ENCODE measurements at regions not wholly inside any gene's neighbourhood (a gene's known extent, or its start where the extent isn't known, plus 50 kb on each side); places are given as distances from the start of the nearest gene placed in this dataset.

DNA sequence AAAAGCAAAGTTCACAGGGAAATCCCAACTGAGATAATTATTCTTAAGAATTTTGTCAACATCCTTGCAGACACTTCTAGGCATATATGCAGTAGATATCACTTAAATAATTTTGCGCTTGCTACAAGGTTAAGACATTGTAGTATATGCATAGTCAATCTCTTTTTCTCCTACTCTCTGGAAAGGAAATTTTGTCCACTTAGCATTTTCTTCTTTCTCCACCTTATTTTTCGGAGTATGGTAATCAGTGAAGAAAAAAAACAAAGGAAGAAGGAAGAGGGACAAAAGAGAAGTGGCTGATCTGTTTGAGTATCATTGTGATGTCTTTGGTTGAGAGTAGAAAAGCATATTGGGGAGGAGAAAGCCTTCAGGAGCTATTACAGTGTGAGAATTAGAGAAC is 104.6 kb downstream of the LACC1 start:
- DNase-seq (ENCODE audit: low read depth in 2 of 2), result no peak

DNA sequence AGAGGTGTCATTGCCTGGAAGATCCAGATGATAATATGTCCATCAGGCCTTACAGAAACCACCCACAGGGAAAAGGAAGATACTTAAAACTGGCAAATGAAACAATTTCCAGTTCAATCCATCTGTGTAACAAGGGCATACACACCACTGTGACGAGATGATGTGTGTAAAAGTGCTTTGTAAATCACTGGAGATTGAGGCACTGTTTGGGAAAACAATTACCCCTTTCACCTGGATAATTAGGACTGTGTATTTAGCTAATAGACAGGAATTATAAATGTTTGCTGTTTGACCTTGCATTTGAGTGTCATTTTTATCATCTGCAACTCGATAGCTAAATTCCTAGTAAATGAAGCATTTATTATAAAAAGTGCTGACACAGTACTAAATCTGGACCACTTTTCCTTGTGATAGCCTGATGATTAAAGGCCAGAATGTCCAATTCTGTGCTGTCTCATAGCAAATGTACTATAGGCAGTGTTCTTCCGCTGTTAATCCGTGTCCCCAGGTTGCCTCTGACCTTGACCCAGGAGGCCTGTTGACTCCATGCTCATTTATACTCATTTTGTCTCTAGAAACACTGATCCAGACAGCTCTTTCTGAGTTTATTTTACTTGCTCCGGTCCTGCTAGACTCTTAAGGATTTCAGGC is 105.8 kb downstream of the LACC1 start:
- DNase-seq (ENCODE audit: low read depth in 2 of 2), result no peak

DNA sequence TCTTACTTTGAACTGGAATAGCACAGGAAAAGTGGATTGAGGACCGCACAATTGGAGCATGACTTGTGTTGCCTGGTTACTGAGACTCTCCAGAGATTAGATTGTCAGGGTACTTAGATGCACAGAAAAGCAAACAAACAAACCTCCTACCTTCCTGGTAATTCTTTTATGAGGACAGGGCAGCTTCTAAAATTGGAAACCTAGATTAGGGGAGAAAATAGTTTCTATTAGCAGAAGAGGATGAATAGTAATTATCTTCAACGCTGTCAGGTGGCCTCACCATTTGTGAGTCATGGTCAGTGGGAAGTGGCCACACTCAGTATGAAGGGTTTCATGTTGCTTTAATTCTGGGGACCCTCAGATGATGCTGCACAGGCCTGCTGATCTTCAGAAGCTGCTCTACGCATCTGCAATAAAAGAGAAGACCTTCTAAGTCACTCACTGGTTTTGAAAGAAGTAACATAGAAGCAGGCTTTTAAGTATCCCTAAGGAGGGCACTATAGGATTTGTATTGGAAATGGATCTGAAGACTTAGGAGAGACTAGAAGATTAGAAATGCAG is 106.8 kb downstream of the LACC1 start:
- DNase-seq (ENCODE audit: low read depth in 2 of 2), result no peak

DNA sequence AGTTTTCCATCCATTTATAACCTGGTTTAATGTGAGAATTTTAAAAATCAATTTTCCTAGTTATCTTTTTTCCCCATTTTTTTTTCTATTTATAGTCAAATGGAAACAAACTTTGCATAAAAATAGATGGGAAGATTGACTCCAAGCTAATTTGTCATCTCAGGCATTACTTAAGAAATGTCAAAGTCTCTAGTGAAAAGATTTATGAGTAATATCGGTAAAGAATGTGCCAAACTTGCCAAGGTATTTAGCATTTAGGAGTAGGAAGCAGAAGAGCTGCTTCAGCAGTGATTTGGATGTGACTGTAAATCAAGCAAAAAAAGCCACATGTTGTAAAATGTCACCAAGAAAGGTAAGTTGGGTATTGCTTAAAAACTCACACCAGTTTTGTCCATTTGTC is 108.6 kb downstream of the LACC1 start:
- DNase-seq (ENCODE audit: low read depth in 2 of 2), result no peak

DNA sequence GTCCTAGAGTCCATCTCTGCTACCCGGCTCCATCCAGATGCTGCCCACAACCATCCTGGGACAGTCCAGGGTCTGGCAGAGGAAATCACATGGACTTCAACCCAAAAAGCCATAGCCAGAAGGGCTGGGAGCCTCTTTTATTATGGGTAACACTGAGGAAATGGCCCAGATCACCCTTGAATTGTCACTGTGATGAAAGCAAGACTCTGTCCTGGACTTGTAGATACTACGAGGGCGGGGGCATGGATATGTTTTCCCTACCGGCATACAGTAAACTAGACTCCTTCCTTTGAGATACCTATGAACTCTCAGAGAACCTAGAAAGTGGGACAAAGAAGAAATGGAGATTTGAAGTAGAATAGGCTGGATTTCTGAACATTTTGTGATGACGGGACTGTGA is 110.3 kb downstream of the LACC1 start:
- DNase-seq (ENCODE audit: low read depth in 2 of 2), result no peak

DNA sequence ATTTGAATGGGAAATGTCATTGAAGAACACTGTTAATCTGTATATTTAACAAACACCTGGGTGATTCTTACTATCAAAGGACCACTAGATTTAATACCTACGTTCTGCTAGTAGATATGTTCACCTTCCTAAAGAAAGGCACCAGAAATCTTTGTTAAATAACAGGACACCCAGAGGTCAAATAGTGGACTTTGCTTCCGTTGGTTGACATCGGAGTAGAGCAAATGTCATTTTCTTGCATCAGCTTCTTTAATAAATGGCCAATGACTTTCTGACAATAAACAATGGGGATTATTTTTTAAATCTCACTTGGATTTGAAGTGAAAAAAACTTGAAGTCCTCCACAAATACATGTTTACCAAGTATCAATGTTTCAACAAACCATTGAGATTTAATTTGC is 111.1 kb downstream of the LACC1 start:
- no peak for DNase-seq (ENCODE audit: low read depth in 2 of 2)

DNA sequence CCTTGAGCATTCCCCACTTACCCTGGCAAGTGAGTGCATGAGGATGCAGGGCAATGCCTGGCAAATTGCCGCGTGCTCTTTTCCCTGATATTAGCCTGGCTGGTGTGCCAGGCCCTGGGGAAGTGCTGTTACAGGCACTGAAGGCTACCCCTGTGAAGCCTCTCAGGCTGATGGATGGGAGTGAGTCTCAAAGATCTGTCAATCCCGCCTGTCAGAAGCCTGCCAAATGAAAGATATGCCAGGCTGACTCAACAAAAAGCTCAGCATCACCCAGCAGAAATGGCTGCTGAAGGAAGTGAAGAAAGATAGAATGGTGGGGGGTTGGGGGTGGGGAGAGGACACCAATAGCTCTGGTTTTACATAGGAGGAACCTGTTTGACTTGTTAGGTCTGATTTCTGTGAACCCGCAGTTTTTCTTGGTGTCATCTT is 112.1 kb downstream of the LACC1 start:
- DNase-seq (ENCODE audit: low read depth in 2 of 2), result no peak

DNA sequence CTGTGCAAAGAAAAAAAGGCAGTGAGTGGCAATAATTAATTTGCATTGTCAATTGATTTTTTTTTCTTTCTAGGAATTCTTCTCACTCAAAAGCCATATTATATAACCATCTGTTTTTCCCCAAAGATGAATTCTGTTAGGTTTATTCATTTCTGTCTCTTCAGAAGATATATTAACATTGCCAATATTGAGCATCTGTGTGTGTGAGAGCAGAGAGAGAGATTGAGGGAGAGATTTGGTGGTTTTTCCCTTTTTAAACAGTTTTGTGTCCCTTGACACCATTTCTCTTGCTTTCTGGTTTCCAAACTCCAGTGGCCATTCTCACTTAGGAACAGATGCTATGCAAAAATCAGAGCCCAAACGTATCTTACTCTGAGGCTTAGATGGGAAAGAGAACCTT is 112.5 kb downstream of the LACC1 start:
- DNase-seq (ENCODE audit: low read depth in 2 of 2), result no peak

DNA sequence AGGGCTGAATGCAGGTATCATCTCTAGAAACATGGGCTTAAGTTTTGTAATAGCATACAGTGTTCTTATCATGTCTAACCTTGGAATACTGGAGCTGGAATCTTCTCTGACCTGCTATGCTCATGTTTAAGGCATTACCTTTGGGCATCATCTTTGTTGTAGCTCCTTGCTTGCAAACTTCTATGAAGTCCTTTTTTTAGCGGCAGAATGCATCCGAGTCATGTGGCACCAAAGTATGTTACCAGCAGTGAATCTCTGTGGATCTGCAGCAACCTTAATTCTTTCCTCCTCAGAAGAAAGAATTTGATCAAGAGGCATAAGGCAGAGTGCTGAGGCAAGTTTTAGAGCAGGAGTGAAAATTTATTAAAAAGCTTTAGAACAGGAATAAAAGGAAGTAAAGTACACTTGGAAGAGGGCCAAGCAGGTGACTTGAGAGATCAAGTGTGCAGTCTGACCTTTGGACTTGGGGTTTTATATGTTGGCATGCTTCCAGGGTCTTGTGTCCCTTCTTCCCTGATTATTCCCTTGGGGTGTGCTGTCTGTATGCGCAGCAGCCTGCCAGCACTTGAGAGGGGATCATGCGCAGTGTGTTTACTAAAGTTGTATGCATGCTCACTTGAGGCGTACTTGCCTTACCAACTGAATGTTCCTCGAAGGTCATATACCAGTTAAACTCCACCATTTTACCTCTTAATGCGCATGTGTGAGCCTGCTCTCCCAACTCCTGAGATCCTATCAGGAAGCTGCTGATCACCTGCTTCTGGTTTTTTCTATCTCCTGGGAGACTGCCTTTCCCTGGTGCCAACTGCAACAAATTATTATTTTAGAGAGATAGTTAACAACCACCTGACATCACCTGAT is 115.5 kb downstream of the LACC1 start:
- DNase-seq (ENCODE audit: low read depth in 2 of 2), result no peak

DNA sequence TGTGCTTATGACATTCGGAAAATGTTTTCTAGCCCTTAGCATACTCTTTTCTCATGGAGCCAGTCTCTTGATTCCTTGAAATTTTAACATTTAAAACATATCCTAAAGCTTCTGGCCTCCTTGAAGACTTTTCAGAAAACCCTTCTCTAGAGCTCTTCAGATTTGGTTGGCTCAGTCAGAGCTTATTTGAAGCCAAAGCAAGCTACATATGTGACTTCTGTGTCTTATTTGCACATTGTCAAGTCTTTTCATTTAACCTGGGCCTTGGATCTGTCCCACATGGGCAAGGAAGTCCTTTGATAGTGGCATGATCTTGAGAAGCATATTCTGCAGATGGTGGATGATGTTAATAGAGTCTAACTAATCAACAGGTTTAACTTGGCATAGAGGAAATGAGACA is 116.5 kb downstream of the LACC1 start:
- no peak for DNase-seq (ENCODE audit: low read depth in 2 of 2)

DNA sequence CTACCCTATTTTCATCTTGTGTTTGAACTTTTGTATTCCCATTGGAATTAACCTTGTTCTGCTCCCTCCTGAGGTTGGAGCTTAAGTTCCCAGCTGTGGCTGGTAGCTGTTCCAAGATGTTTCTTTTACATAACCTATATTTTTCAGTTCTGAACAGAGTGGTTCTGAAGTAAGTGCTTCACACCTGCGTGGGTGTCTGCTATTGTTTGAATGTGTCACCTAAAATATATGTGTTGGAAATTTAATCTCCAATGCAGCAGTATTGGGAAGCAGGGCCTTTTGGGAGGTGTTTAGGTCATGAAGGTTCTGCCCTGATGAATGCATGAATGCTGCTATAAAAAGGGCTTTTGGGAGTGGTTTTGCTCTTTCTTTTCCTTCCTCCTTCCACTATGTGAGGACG is 123.8 kb downstream of the LACC1 start:
- DNase-seq (ENCODE audit: low read depth in 2 of 2), result no peak

DNA sequence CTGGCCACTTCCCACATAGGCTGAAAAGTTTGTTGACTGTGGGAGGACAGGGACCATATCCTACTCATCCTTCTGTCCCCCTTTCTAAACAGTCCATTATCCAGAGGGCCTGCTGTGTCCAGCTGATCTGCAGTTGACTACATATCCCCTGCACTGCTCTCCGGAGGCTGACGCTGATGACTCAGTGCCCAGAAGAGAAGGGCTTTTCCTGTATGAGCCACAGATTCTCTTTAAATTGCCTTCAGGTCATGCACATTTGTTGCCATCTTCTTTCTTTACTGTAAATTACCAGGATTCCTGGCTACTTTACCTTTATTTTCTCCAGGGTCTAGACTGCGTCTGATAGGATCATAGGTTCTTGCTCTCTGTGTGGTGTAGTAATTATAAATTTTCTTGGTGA is 125.2 kb downstream of the LACC1 start:
- DNase-seq (ENCODE audit: low read depth in 2 of 2), result no peak

DNA sequence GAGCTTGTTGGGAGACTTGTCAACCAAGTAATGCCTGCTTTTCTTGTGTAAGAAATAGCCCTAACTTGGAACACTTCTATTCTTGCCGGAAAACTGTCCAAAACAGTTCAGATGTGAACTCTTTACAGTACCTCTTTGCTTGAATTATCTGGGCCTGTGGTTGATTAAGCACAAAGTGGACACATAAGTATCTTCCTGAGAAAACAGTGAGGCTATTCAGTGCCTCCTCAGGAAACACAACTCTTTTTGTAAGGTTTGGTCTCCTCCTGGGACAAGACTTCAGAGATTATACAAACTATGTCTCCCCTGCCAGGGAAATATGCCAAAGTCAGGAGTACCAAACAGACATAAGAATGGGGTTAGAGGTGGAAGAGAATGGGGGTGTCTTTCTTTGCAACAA is 127.7 kb downstream of the LACC1 start:
- DNase-seq (ENCODE audit: low read depth in 2 of 2), result no peak

DNA sequence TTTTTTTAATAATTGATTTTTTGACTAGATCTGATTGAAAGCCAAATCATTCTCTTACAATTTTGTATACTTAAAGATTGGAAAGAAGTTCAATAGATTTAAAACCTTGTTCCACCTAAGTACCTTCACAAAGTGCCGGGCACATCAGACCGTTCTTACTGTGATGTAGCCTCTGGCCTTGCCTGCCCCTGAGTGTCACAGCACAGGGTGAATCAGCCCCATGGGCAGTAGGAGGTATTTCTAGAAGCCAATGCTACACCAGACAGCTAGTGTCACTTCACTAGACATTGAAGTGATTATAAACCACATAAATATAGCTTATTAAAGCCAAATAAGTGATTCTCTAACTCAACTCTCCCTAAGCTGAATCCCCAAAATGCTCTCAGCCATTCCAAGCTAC is 131.3 kb downstream of the LACC1 start:
- DNase-seq (ENCODE audit: low read depth in 2 of 2), result no peak

DNA sequence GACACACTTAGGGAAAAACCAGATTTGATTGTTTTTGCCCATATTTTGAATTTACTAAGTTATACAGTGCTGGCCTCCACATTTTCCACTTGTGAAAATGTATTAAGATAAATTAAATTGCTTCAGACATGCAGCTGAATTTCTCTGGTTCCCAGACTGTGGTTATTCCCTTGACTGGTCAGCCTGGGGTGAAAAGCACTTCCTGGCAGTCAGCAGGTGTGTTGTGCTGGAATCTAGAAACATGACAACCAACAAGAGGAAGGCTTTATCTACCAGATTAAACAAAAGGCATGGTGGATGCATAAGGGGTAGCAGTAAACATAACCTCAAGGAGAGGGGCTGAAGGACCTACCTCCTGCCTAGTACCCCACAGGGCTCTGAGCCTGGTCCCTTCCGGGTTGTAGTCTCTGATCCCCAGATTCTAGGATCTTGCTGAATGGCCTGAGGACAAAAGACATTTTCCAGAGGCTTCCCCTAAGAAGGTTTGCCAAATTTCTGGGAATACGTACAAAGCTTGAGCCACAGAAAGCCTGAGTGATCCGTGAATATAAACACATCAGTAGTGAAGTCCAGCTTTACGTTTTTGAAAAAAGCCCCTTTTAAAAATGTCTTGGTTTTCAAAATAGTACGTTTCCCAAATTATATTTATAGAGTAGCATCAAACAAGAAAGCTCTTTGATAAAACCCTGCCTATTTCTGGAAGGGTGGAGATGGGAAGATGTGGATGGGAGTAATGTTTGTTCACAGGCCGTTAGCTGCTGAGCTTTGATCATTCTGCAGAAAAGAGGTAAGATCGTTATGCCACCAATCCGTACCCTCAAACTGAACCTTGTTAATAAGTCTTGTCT is 133.4 kb downstream of the LACC1 start:
- DNase-seq (ENCODE audit: low read depth in 2 of 2), result no peak

DNA sequence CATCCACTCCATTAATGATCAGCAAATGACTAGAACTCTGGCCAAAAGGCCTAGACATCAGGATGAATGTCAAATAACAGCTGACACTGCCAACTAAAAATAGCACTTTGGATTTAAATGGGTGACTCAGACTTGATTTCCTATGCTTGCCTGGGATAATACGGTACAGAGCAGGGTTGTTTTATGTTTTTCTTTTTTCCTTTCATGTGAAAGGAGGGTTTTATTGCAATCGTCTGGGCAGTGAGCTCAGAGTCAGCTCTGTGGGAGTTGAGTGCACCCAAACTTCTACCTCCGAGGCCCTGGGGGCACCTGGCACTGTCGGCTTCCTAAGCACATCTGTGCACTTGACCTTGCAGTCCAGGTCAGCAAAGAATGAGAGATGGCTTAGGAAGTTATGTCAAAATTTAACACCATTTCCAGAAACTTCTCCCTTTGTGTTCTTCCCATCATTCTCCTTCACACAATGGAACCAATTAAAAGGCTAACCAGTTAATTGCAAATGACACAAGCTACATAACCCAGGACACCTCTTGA is 134.1 kb downstream of the LACC1 start:
- no peak for DNase-seq (ENCODE audit: low read depth in 2 of 2)

DNA sequence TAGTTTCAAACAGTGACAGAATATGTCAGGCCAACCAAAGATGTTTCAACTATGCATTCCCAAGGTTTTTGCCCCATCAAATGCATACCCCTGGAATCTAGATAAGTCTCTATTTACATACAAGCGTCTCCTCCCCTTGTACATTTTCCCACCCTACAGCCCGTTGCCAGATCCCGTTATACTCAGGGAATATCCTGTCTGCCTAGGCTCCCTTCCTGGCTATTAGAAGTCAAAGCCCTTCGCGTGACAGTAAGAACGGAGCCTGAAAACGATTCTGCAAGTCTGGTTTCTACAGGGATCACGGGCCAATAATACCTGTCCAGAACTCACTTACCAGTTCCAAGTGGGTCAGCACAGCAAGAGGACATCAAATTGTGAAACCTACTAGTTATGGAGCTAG is 134.8 kb downstream of the LACC1 start:
- DNase-seq (ENCODE audit: low read depth in 2 of 2), result no peak

DNA sequence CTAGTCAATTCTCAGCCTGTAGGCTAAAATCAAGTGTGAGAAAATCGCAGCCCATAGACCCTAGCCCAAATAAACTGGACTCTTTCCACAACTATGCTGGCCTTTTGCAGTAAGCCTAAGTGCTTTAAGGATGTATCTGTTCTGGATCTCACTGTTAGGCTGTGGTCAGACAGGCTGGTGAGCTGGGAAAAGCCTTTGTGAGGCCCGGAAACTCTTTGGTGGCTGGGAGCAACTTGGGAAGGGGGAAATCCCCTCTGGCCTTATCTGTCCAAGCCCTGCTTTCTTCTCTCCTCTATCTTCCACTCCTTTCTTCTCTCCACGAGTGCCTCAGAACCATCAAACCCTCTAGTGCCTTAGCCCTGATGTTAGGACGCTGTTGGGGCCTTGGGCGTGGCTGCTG is 135.4 kb downstream of the LACC1 start:
- no peak for DNase-seq (ENCODE audit: low read depth in 2 of 2)

DNA sequence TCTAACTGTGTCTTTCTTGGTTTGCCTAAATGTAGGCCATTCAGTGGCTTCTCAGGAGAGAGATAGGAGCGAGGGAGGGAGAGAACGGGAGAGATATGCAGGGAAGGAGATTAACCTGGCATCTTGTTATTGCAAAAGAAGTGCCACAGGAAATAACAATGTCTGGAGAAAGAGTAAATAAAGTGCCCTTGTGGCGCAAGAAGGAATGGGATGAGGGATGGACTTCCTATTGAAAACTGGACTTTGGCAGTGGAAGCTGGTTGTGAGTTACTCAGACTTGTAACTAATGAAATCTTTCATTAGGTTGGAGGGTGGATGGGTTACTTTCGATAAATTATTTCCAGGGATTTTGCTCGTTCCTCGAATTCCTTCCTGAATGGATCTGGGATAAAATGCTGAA is 136.1 kb downstream of the LACC1 start:
- no peak for DNase-seq (ENCODE audit: low read depth in 2 of 2)

DNA sequence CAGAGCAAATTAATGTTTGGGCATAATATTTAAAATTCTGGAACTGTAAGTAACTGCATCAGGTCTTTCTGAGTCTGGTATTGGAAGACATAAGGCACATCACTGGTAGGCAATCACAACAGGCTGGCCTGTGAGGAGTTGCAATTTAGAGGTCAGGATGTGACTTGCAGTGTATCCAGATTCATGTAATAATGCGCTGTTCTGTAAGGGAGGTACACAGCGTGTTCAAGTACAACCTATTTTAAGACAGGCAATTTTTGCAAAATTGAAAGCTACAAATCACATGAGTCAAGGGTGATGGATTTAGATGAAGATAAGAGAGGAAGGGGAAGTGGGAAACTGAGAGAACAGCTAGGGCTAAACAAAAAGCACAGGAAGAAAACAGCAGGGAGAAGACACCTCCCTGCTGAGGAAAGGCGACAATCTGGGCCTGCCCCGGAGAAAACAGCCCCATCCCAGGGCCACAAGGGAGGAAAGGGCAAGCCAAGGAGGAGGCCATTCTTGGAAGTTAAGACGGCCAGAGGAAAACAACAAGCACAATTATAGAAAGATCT is 138.1 kb downstream of the LACC1 start:
- DNase-seq (ENCODE audit: low read depth in 2 of 2), result no peak

DNA sequence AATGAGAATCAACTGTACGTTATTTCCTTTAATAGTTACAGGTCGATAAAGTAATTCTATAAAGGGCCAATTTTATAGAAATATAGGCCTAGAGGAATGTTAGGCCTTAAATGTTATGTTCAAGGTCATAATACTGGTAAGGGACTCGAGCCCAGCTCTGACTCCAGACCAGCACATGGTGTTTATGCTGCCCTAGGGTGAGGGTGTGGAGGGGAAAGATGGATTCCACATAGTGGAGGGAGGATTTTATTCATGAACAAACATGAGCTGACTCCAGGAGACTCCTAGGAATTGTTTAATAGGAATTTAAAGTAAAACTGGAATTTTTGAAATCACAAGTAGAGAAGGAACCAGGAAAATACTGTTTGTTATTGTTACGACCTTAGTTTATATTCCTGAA is 139.9 kb downstream of the LACC1 start:
- no peak for DNase-seq (ENCODE audit: low read depth in 2 of 2)

DNA sequence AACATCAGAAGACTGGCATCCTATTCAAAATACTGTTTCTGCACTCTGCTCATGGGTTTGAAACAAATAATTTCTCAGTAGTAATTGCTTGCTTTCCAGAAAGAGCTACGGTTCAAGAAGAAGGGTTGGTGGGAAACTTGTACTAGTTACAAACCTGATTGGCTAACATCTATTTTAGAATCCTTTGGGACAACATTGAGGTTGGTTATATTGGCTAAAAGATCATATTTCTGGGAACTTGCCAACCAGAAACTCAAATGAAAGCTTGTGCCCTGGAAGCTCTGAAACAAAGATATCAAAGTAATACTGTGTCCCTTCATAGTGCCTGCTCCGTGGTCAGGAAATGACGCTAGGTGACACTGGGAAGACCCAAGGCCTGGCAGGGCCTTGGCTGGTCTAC is 141.7 kb downstream of the LACC1 start:
- DNase-seq (ENCODE audit: low read depth in 2 of 2), result no peak

All from activated CD8-positive, alpha-beta memory T cell treated with anti-CD3 and anti-CD28 coated beads for 4 hours (primary cell).